ENCODE measurements at regions not wholly inside any gene's neighbourhood (a gene's known extent, or its start where the extent isn't known, plus 50 kb on each side); places are given as distances from the start of the nearest gene placed in this dataset.

- no peak for DNase-seq (ENCODE audit: low read depth in 2 of 2)
These were observed 101.5 kb downstream of the UNC5CL start for GRCh38 chr6:40937491-40937890.

DNA sequence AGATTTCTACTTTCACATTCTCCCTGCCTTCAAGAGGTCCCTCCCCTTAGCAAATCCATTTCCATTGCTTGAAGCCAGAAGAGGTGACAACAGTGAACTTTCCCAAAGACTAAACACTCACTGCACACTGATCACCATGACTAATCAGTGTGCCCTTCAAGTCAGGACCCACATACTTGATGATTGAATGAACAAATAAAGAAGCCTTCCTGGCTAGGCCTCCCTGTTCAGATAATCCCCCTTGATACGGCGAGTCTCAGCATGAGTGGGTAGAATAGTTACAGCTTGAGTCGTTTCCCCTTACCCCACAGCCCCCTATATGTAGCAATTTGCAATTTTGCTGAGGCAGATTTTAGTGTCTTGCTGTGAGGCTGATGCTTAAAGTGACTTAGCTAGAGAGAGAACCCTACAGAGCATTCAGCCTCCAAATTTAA lies 102.2 kb downstream of the UNC5CL start:
- DNase-seq (ENCODE audit: low read depth in 2 of 2), result no peak

DNA sequence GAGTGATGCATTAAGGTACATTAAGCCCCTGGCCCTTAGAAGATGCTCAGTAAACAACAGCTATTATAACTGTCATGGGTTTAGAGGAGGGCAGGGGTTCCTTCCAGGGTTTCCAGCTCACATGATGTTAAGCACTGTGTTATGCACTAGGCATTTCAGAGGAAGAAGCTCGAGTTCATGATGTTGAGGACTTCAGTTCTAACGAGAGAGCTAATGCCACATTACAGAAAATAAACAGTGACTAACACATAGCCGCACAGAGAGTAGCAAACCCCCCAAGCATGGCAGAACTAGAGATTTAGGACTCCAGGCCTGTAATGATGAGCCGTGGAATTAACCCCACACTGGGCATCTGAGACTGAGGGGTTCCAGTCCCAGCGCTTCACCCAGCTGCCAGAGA lies 105.2 kb downstream of the UNC5CL start:
- DNase-seq (ENCODE audit: low read depth in 2 of 2), result no peak

DNA sequence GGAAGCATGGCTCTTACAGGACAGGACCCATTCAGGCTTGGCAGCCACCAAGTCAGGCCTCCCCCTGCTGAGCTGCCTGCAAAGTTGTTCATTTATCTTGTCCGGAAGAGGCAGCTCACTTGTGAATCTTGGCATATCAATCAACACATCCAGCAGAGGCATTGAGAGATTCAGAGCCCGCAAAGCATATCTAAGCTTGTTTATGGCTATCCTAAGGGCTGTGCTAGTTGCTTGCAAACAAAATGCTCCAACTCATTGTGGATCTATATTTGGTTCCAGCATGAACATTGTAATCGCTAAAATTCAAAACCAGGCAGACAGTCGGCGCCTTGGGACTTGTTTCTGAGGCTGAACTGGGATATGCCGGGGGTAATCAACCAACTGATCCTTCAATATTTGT lies 106.1 kb downstream of the UNC5CL start:
- no peak for DNase-seq (ENCODE audit: low read depth in 2 of 2)

- no peak for DNase-seq (ENCODE audit: low read depth in 2 of 2)
These were observed 106.7 kb downstream of the UNC5CL start for GRCh38 chr6:40932366-40932765.

DNA sequence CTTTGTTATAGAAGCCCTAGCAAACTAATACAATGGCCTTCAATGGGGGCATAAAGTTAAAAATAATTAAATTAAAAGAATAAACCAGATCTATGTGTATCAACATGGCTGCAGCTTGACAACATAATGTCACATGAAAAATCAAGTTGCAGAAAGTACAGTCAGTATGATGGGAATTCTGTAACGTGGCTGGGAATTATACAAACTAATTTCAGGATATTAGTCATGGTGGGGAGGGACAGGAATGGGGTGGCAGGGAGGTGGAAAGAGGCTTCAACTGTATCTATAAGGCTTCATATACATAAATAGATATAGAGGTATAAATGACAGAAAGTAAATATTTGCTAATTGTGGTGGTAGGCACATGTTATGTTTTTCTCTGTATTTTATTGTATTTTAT lies 107.1 kb downstream of the UNC5CL start:
- DNase-seq (ENCODE audit: low read depth in 2 of 2), result no peak

DNA sequence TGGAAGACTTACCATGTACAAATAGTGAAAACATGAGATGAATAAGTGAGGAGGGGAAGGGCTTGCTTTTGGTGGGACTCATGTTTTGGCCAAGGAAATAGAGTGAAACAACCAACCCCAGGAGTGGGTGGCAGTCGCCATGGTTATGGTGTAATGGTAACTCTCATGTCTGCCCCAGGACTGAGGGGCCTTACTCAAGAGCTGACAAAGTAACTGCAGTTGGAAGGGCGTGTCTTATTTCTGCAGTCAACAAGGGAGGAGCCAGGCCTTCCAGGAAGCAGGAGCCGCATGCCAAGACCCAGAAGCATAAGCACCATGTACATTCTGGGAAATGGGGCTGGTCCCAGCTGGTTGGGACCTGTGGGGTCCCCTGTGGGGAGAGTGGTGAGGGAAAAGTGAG lies 108.5 kb downstream of the UNC5CL start:
- DNase-seq (ENCODE audit: low read depth in 2 of 2), result no peak

- no peak for DNase-seq (ENCODE audit: low read depth in 2 of 2)
These were observed 109.0 kb downstream of the UNC5CL start for GRCh38 chr6:40930045-40930444.

- DNase-seq (ENCODE audit: low read depth in 2 of 2), result no peak
These were observed 109.8 kb downstream of the UNC5CL start for GRCh38 chr6:40929176-40929575.

GRCh38 chr6:40928763-40929162 lies 110.3 kb downstream of the UNC5CL start:
- no peak for DNase-seq (ENCODE audit: low read depth in 2 of 2)

DNA sequence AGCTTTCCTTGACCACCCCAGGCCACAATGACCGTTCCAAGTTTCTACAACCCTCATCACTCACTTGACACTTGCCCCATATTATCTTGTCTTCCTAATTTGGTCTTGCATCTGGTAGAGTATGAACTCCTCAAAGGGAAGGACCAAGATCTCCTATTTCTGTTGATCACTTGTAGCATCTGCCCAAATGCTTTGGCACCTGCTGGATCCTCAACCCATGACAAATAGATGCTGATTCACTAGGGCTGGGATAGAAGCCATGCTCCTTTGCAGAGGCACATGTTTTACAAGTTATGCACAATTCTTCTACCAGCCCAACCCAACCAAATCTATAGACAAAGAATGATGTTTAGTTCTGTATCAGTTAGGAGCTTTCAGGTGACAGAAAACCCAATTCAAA lies 110.7 kb downstream of the UNC5CL start:
- no peak for DNase-seq (ENCODE audit: low read depth in 2 of 2)

GRCh38 chr6:40925341-40925740 lies 113.7 kb downstream of the UNC5CL start:
- no peak for DNase-seq (ENCODE audit: low read depth in 2 of 2)

DNA sequence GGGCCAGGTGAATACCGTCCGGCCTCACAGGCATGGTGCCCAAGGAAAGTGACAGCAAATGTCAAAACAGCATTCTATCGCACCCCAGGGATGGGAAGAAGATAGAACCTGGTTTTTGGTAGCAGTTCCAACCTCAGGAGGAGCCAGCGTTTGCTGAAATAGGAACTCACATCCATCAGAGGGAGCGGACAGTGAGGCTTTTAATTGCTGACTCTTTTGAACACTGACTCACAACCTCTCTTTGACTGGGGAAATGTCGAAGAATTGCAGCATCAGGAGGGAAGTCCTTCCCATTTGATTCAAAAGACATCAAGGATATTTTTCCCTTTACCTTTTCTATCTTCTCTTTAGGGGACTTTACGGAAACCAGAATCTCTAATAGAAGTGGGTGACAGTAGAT lies 114.2 kb downstream of the UNC5CL start:
- no peak for DNase-seq (ENCODE audit: low read depth in 2 of 2)

DNA sequence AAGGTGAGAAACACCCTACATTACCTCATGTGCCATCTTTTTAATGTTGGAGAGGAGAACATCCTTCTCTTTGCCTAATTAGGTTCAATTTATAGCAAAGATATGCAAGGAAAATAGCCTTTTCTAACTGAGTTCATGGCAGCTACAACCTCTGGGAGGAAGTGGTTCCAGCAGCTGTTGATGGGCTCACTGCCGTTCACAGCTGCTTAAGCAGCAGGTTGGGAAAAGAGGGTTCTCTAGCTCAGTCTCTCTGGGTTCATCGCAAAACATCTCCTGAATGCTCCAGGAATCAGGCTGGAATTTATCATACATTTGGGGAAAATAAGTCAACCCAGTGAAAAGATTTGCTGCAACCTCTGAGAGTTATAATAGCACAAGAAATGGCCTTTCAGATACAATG lies 115.1 kb downstream of the UNC5CL start:
- no peak for DNase-seq (ENCODE audit: low read depth in 2 of 2)

- DNase-seq (ENCODE audit: low read depth in 2 of 2), result no peak
These were observed 115.7 kb downstream of the UNC5CL start for GRCh38 chr6:40923326-40923725.

- no peak for DNase-seq (ENCODE audit: low read depth in 2 of 2)
These were observed 116.7 kb downstream of the UNC5CL start for GRCh38 chr6:40922281-40922680.

DNA sequence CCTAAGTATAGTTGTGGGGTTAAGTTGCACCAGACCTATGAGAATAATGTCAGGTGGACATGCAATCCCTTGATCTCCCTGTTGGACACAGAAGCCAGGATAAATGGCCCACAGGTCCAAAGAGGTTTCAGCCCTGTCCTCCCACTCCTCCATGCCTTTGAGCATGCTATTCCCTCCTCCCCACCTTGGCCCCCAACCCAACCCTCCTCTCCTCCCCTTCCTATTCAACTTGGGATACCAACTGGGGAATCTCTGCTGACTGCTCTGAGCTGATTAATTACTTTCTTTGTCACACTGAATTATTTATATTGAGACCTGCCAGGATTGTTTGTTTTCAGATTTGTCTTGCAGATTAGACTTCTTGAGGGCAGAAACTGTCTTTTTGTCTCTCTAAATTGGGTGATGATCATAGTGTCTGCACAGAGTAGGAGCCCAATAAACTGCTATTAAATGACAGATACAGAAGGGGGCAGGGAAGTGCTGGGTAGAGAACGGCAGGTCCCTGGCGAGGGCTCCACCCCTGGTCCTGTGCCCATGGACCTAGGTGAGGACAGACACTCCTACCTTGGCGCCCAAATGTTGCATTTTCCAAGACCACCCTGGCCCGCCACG lies 120.9 kb downstream of the UNC5CL start:
- DNase-seq (ENCODE audit: low read depth in 2 of 2), result no peak

DNA sequence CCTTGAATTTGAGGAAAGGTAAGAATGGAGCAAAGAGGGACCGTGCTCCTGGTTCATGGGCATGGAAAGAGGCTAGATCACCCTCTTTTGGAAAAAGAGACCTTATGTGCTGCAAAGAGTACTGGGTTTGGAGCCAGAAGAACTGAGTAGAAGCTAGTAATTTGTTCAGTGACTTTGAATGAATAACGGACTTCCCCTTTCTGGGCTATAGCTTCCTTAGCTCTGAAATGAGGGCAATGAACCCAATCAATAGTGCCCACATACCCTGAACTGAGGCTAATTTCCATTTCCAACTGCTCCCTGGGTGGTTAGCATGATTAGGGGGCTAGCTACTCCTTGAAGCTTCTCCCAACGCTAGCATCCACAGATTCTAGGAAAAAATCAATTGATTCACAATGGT lies 121.4 kb downstream of the UNC5CL start:
- no peak for DNase-seq (ENCODE audit: low read depth in 2 of 2)

DNA sequence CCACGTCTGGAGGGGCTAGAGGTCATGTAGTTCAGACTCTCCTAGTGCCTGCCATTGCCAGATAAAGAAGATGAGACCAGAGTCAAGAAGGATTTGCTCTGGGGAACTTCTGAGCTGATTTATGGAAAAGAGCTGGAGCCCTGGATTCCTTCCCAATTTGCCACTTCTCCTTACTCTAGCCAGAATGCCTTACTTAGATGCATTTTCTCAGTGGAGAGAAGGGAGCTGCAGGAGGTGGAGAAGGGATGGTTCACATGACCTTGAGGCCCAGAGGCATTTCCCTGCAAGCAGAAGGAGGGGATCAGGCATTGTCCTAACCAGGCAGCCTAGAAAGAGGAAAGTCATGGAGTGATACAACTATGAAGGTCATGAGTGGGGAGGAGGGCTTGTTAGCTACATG lies 122.2 kb downstream of the UNC5CL start:
- DNase-seq (ENCODE audit: low read depth in 2 of 2), result no peak

DNA sequence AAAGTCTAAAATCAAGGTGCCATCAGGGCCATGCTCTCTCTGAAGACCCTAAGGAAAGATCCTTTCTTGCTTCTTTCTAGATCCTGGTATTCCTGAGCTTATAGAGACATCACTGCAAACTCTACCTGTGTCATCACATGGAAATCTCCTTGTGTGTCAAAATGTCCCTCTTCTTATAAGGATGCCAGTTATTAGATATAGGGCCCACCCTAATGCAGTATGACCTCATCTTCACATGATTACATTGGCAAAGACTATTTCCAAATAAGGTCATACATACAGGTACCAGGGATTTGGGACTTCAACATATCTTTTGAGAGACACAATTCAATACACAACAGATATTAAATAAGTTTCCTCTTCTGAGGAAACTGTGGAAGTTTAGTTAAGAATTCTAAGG lies 123.9 kb downstream of the UNC5CL start:
- DNase-seq (ENCODE audit: low read depth in 2 of 2), result no peak

DNA sequence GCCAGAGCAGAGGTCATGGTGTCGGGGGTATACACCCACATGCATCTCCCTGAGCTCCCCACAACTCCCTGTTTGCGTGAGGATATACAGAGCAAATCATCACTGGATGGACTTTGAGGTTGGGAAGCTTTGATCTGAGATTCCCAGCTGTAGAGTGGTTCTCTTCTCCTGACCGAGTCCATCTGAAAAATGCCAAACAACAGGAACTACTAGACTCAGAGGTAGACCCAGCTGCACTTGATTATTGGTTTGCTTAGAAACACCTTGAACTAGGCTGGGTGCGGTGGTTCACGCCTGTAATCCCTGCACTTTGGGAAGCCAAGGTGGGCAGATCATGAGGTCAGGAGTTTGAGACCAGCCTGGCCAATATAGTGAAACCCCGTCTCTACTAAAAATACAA lies 125.0 kb downstream of the UNC5CL start:
- DNase-seq (ENCODE audit: low read depth in 2 of 2), result no peak

DNA sequence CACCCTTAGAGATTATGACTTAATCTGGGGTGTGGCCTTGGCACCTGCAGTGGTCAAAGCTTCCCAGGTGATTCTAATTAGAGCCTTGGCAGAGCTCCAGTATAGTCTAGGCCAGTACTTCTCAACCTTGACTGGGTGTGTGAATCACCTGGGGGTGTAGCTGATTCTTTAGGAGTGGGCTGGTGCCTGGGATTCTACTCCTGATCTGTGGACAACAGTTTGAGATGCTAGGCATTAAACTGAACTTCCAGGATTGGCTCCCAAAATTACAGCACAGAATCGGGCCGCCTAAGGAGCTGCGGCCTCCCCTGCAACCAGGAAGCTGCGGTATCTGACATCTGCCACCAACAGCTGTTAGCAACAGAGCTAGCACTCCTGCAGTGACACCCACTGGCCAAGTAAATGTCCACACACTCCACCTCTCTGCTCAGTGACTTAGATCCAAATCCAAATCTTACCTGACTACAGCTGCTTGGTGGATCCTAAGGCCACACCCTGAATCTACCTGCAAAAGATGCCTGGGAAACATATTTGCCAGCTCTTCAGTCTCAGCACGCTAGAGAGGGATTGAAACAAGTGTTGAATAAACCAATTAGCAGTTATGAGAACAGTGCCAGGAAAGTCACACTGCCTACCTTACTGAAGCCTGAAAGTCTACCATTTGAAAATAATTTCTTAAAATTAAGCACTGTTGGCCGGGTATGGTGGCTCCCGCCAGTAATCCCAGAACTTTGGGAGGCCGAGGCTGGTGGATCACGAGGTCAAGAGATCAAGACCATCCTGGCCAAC lies 126.7 kb downstream of the UNC5CL start:
- DNase-seq (ENCODE audit: low read depth in 2 of 2), result no peak

DNA sequence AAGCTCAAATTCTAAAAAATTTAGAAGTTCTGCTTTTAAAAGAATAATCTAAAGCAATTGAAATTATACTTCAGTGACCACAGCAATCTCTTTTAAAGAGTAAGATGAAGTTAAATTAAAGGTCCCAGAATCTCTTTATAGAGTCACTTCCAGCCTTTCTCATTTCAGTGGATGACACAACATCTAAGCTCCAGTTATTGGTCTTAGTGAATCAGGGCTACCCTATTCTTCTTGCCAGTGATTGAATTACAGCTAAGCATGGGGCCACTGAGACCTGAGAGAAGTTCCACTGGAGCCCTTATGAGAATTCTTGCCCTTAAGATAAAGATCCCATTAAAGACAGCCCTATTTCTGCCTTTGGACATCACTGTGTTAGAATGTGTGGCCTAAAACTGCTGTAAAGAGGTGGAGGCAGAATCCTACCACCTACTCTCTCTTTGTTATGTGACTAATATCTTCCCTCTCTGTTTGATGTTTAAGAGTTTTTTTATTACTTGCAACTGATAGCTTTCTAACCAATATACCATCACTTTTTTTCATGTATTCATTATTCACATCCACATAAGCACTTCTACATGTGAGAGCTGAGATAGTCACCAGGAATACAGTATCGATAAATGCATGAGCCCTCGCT lies 128.6 kb downstream of the UNC5CL start:
- no peak for DNase-seq (ENCODE audit: low read depth in 2 of 2)

Measured in stimulated activated CD4-positive, alpha-beta T cell treated with anti-CD3 and anti-CD28 coated beads, Interleukin-1b, Interleukin-23, amount 100 ng/mL, for 1 hour (primary cell).